Spleen (tissue), 7 donors: ENCODE measurements at regions not wholly inside any gene's neighbourhood (a gene's known extent, or its start where the extent isn't known, plus 50 kb on each side); places are given as distances from the start of the nearest gene placed in this dataset.

Experiments used
- CTCF ChIP-seq, 11 experiments: fragments of 200-600 bp in 7 of 11; fragments of 450-650 bp in 4 of 11; sonication (generic) in 4 of 11; IDR thresholded peaks in 8 of 11; conservative IDR thresholded peaks in 3 of 11; 1 replicate in 7 of 11; 2 replicates in 4 of 11; pipeline versions ENCODE4 v1.4.0 to v1.8.0; 2016 to 2021; ENCODE audit warnings: antibody characterized with exemption in 11 of 11, inconsistent platforms in 4 of 11, mild to moderate bottlenecking in 1 of 11
- POLR2A ChIP-seq, 3 donors: fragments of 450-650 bp; IDR thresholded peaks; one replicate each; pipeline ENCODE4 v1.5.1; 2017; ENCODE audit warnings: antibody characterized with exemption in 3 of 3, mild to moderate bottlenecking in 1 of 3
- donor health status: DM: no; HTN: no; CAD: no; lungs with moderate emphysema.
- donor health status: DM: no; HTN: no; CAD: no.
- donor health status: DM: no; HTN: no; CAD: no.

DNA sequence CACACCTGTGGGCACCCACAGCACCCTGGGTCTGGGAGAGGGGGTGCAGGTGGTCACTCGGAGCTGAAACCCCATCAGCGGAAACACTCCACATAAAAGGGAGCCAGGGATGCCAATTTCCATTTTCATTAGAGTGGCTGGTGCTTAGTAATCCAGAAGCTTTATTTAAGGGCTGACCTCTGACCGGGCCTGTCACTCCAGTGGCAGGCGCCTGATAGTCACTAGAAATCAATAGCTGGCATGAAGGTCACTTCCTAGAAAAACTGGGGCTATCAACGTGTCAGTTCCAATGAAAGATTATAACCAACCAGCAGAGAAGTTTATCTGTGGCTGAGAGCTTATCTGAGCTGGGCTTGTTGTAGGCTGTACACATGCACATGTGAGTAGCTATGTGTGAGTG lies 333.7 kb upstream of the SKOR2 start:
- TF ChIP-seq CTCF (IDR thresholded peaks at IDR 0.05 in 8 of 11, conservative IDR thresholded peaks at IDR 0.05 in 3 of 11): no peak
- TF ChIP-seq POLR2A (IDR thresholded peaks at IDR 0.05): no peak
